Stomach (tissue), 8 donors: ENCODE measurements at regions not wholly inside any gene's neighbourhood (a gene's known extent, or its start where the extent isn't known, plus 50 kb on each side); places are given as distances from the start of the nearest gene placed in this dataset.
"Not testable (repeated sequence)": the region's sequence is repeated elsewhere in the genome, so short reads cannot be mapped to it uniquely, and the experiment has no call there.

ENCODE experiments used
- DNase-seq, 2 donors: peaks; one replicate each; pipeline versions ENCODE4 v3.0.0 to v3.0.0-alpha.2; 2013 to 2019
- H3K27ac ChIP-seq, 5 donors: fragments of 200-600 bp in 4 of 5; sonication (generic) in 4 of 5; one replicate each; pipeline ENCODE4 v1.5.1; 2013 to 2019; ENCODE audit warnings: mild to moderate bottlenecking in 1 of 5, moderate library complexity in 1 of 5
- H3K27me3 ChIP-seq, 3 donors: fragments of 200-600 bp; sonication (generic); one replicate each; pipeline ENCODE4 v1.5.1; 2017 to 2019; ENCODE audit warnings: mixed run types in 1 of 3
- H3K36me3 ChIP-seq, 4 donors: fragments of 200-600 bp; sonication (generic); 1 replicate in 3 of 4; 2 replicates in 1 of 4; pipeline ENCODE4 v1.5.1; 2016 to 2019
- H3K4me1 ChIP-seq, 4 donors: fragments of 200-600 bp; sonication (generic); one replicate each; pipeline ENCODE4 v1.5.1; 2016 to 2019
- H3K4me3 ChIP-seq, 4 donors: fragments of 200-600 bp; sonication (generic) in 3 of 4; one replicate each; pipeline ENCODE4 v1.5.1; 2016 to 2019; ENCODE audit warnings: mild to moderate bottlenecking in 1 of 4
- H3K9me3 ChIP-seq, 4 donors: fragments of 200-600 bp; sonication (generic); one replicate each; pipeline ENCODE4 v1.5.1; 2016 to 2019
- CTCF ChIP-seq, 7 experiments: fragments of 450-650 bp in 4 of 7; fragments of 200-600 bp in 3 of 7; sonication (generic) in 3 of 7; IDR thresholded peaks; one replicate each; pipeline ENCODE4 v1.5.1; 2016 to 2019; ENCODE audit warnings: antibody characterized with exemption in 7 of 7, control low read depth in 2 of 7, mild to moderate bottlenecking in 1 of 7
- EP300 ChIP-seq: sonication (generic); formaldehyde crosslinking; IDR thresholded peaks from one replicate; pipeline ENCODE4 v1.6.1; 2017; ENCODE audit warnings: antibody characterized with exemption
- POLR2A ChIP-seq, 4 donors: fragments of 450-650 bp; IDR thresholded peaks; one replicate each; pipeline ENCODE4 v1.6.1; 2016; ENCODE audit warnings: antibody characterized with exemption in 4 of 4, control low read depth in 2 of 4, mild to moderate bottlenecking in 1 of 4, moderate library complexity in 1 of 4
- POLR2AphosphoS5 ChIP-seq, 3 donors: sonication (generic); formaldehyde crosslinking; IDR thresholded peaks; one replicate each; pipeline ENCODE4 v1.6.1; 2016; ENCODE audit warnings: antibody characterized with exemption in 3 of 3
- WGBS, 5 donors: extraction: QIAGEN DNeasy Blood & Tissue Kit in 3 of 5; methylation state at CpG; one replicate each; pipeline versions ENCODE4 v1.1.5 to v1.1.7; 2013 to 2018; 5-methylcytosine and 5-hydroxymethylcytosine counted together
- intact Hi-C: fragments of 100-400 bp; cut with DNase I; formaldehyde crosslinking; loops from one replicate; pipeline ENCODE4 v1.15.1; 2023; ENCODE audit warnings: low total_unique reads
- donor health status: healthy with polysubstance abuse.
- donor health status: Bipolar disorder and iron deficiency.
- donor health status: healthy.

GRCh38 chr18:55953326-55953725, 365.3 kb upstream of the TCF4 start:
- H3K9me3 ChIP-seq: no peaks in the 10 kb centered on the region
- no peak overlapping the region for H3K4me3 ChIP-seq
- intact Hi-C loops: no loop called here
- 68 to 87% (median 81%) methylated on average over 8 to 9 of the region's 9 CpGs for WGBS, 5 donors
- no peak for TF ChIP-seq POLR2AphosphoS5 (IDR thresholded peaks at IDR 0.05)
- no peak for TF ChIP-seq POLR2A (IDR thresholded peaks at IDR 0.05)
- no peak for TF ChIP-seq CTCF (IDR thresholded peaks at IDR 0.05)
- no peak for TF ChIP-seq EP300
- no peak overlapping the region for H3K27ac ChIP-seq
- H3K4me1 ChIP-seq: no peaks in the 10 kb centered on the region
- no peaks in the 10 kb centered on the region for H3K36me3 ChIP-seq
- no peaks in the 10 kb centered on the region for H3K27me3 ChIP-seq
- peak in 1 of 2 donors; percentile 5 for DNase-seq

- 77 to 91% (median 83%) methylated on average over 7 of the region's 7 CpGs for WGBS, 5 donors
- H3K4me1 ChIP-seq, DNase-seq, H3K9me3 ChIP-seq, H3K27ac ChIP-seq, H3K36me3 ChIP-seq, H3K27me3 ChIP-seq, intact Hi-C loops, H3K4me3 ChIP-seq: not testable (repeated sequence)
Observed at GRCh38 chr18:55951738-55952137, 363.7 kb upstream of the TCF4 start.

DNA sequence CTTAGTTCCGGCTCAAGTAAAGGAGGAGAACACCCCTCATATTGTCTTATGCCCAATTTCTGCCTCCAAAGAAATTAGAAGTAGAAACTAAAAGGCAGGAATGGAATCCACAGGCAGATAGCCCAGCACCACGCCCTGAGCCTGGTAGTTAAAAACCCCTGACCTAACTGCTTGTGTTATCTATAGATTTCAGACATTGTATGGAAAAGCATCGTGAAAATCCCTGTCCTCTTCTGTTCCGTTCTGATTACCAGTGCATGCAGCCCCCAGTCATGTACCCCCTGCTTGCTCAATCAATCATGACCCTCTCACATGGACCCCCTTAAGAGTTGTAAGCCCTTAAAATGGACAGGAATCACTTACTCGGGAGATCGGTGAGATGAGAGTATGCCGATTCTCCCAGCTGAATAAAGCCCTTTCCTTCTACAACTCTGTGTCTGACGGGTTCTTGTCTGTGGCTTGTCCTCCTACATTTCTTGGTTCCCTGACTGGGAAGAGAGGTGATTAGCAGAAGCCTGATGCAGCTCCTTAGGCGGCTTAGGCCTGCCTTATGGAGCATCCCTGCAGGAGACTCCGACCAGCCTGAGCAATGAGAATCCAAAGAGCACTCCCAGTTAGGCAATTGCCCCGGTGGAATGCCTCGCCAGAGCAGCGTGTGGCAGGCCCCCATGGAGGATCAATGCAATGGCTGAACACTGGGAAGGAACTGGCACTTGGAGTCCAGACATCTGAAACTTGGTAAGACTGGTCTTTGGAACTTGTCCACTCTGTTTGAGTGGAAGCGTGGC, 362.6 kb upstream of the TCF4 start:
- WGBS, 5 donors: 85 to 95% (median 86%) methylated on average over 14 of the region's 14 CpGs
- H3K4me1 ChIP-seq: no peaks in the 10 kb centered on the region

GRCh38 chr18:55934821-55935220, 346.8 kb upstream of the TCF4 start:
- H3K36me3 ChIP-seq: no peaks in the 10 kb centered on the region
- no peak overlapping the region for H3K27ac ChIP-seq
- no peaks in the 10 kb centered on the region for H3K4me1 ChIP-seq
- H3K9me3 ChIP-seq: peaks cover 0 to 17% (median 6%) of the 10 kb centered on the region in 4 donors
- no peak for DNase-seq
- H3K4me3 ChIP-seq: no peak overlapping the region
- intact Hi-C loops: no loop called here
- no peak for TF ChIP-seq POLR2A (IDR thresholded peaks at IDR 0.05)
- TF ChIP-seq POLR2AphosphoS5 (IDR thresholded peaks at IDR 0.05): no peak
- no peak for TF ChIP-seq CTCF (IDR thresholded peaks at IDR 0.05)
- TF ChIP-seq EP300: no peak
- H3K27me3 ChIP-seq: no peaks in the 10 kb centered on the region

More for the DNA sequence above, 362.6 kb upstream of the TCF4 start:
- no peak for DNase-seq
- Histone ChIP-seq H3K36me3 (no peaks in the 10 kb centered on the region), H3K9me3 (no peaks in the 10 kb centered on the region), H3K27ac (no peak overlapping the region), H3K27me3 (no peaks in the 10 kb centered on the region), H3K4me3 (no peak overlapping the region)
- intact Hi-C loops: no loop called here
- TF ChIP-seq EP300 (no peak), CTCF (IDR thresholded peaks at IDR 0.05) (no peak), POLR2AphosphoS5 (IDR thresholded peaks at IDR 0.05) (no peak)

- TF ChIP-seq POLR2AphosphoS5 (IDR thresholded peaks at IDR 0.05) (no peak), POLR2A (IDR thresholded peaks at IDR 0.05) (no peak), CTCF (IDR thresholded peaks at IDR 0.05) (no peak), EP300 (no peak)
- Histone ChIP-seq H3K27ac (no peak overlapping the region), H3K9me3 (peaks cover 0 to 17% (median 6%) of the 10 kb centered on the region in 4 donors), H3K27me3 (no peaks in the 10 kb centered on the region), H3K4me1 (no peaks in the 10 kb centered on the region), H3K36me3 (no peaks in the 10 kb centered on the region), H3K4me3 (no peak overlapping the region)
- WGBS, 5 donors: 70 to 87% (median 82%) methylated on average over 1 of the region's 1 CpG
- no peak for DNase-seq
- intact Hi-C loops: no loop called here
Observed at GRCh38 chr18:55932675-55933074, 344.7 kb upstream of the TCF4 start.
